ENCODE measurements at regions not wholly inside any gene's neighbourhood (a gene's known extent, or its start where the extent isn't known, plus 50 kb on each side); places are given as distances from the start of the nearest gene placed in this dataset.

DNA sequence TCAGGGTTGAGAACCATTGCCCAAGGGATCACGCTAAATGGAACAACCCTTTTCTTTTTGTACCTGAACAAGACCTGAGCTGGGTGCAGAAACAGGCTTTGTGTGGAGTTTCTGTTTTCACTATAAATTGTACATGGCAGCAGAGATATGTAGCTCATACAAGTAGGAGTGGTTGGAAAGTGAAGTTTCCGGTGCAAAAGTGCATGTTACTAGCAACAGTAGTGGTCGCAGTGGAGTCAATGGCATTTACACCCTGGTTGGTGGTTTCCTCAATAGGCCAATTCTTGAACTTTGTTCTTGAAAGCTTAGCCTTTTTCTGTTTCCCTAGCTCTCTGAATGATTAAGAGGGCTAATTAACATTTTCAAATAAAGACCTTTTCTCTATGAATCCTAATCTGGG, 170.7 kb downstream of the NEBL start:
- no peak for DNase-seq

- no peak for DNase-seq
Measured at GRCh38 chr10:20714979-20715378, 182.1 kb downstream of the NEBL start.

DNA sequence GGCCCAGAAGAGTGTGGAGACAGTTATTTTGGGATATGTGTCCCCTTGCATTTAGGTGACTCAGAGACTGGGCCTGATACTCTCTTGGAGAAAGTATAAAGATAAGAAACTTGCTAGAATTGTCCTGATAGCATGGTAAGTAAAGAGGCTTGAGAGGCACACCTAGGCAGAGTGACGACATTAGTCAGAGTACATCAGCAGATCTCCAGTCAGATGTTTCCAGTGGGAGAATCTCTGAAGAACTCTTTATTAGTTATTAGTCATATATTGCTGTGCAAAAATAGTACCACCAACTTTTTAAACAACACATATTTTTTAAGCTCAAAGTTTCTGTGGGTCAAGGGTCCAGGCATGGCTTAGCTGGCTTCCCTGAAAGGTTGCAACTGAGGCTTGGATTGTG, 182.6 kb downstream of the NEBL start:
- no peak for DNase-seq

- DNase-seq = no peak
Measured at GRCh38 chr10:20713420-20713819, 183.7 kb downstream of the NEBL start.

- no peak for DNase-seq
Measured at GRCh38 chr10:20712774-20713173, 184.3 kb downstream of the NEBL start.

- DNase-seq = no peak
Measured at GRCh38 chr10:20709708-20710107, 187.4 kb downstream of the NEBL start.

DNA sequence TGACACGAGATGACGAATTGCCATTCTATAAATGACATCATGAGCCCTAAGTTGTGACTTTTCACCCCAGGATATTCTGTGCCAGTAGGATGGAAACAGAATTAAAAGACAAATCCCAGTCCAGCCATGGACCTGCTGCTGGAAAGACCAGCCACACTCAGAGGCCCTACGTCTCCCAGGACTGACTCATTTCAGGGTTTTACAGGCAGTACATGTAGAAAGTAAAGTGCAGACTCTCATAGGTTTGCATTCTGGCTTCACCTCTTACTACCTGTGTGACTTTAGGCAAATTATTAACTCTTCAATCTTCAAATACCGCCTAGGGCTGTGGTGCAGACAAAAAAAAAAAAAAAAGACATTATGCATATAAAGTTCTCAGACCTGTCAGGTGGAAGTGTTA, 188.8 kb downstream of the NEBL start:
- DNase-seq = no peak

- DNase-seq = no peak
Measured at GRCh38 chr10:20707251-20707650, 189.9 kb downstream of the NEBL start.

DNA sequence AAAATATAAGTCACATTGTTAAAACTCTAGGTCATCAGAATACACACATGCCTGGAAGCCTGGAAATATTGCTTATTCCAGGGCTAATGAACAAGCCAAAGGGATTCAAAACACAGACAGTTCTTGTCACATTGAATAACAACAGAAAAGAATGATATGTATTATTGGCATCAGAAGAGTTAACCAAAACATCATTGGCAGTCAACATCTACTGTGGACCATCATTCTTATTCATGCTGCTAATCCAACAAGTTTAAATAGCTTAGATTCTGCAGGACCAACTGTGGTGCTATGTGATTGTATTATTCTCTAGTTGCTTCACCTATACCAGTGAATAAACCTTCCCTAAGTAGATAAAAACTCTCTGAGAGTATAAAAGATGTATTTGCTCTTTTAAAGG, 198.3 kb downstream of the NEBL start:
- no peak for DNase-seq

DNA sequence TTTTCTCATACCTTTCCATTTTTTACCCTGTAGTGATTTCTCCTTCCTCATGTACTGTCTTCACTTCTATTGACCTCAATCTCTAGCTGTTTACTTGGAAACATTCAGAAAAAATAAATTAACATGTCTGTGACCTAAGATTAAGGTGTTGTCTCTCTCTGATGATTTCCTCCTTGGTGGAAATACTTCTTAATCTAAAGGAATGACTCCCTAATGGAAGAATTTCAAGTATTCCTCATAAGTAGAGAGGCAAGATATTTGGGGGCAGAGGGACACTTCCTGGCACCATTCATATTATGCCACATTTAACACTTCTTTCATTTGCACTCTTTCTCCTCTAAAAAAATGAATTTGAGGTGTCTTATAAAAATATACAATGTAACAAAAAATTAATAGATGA, 202.8 kb downstream of the NEBL start:
- no peak for DNase-seq

DNA sequence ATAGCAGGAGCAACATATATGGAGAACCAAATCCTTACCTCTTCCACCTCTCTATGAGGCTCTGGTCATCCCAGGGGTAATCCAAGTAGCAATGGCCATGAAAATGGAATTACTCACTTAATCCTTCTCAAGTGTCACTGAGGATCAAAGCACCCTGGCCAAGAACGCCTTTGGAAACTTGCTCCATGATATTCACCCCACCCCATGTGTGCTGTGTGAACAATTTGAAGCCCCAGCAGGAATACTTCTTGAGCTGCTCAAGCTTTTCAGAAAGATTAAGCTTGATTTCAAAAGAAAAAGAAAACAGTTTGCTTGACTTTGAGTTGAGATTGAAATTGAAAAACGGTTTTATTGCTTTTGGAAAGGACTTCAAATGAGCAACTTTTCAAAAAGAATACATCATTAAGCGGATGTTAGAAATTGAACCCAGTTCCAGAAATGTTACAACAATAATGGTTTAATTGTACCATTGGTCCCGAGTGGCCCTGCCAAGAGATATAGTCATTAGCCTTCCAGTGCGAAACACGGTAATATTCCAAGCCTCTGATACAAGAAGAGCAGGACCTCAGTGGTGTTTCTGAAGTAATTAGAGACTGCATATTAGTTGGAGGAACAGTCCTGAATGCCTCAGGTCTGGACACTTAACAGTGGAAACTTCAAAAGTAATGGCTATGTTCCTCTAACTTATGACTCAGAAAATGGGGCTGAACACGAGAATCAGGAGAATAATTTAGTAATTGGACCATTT, 208.1 kb downstream of the NEBL start:
- DNase-seq = no peak

GRCh38 chr10:20686015-20686635, 211.0 kb downstream of the NEBL start:
- no peak for DNase-seq

GRCh38 chr10:20685462-20685861, 211.6 kb downstream of the NEBL start:
- DNase-seq = no peak

DNA sequence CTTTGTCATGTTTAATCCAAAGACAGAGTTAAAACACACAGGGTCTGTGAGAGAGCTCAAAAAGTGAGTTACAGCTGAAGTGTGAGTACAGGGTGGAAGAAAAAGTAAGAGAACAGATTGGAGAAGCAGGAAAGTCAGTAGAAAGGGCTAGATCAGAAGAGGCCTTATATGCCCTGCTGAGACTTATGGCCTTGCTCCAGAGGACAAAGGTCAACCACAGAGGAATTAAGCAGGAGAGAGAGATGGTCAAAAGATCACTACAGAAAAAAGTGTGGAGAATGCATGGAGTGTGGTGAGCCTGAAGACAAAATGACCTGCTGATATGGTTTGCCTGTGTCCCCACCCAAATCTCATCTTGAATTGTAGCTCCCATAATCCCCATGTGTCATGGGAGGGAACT, 213.8 kb downstream of the NEBL start:
- DNase-seq = no peak

- no peak for DNase-seq
Measured at GRCh38 chr10:20682782-20683181, 214.3 kb downstream of the NEBL start.

DNA sequence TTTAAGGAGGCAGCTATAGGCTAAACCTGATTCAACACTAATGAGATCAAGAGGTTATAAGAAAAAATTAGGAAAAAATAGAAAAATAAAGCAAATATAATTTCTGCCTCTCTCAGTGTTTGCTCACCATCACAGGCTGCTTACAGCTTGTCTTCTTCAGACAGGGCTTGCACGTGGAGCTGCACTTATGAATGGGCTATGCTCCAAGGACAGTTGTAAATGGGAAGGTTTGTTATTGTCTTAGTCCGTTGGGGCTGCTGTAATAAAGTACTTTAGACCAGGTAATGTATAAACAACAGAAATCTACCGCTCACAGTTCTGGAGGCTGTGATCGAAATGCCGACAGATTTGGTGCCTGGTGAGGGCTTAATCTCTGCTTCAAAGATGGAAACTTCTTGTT, 219.8 kb downstream of the NEBL start:
- no peak for DNase-seq

- no peak for DNase-seq
Measured at GRCh38 chr10:20674926-20675325, 222.2 kb downstream of the NEBL start.

DNA sequence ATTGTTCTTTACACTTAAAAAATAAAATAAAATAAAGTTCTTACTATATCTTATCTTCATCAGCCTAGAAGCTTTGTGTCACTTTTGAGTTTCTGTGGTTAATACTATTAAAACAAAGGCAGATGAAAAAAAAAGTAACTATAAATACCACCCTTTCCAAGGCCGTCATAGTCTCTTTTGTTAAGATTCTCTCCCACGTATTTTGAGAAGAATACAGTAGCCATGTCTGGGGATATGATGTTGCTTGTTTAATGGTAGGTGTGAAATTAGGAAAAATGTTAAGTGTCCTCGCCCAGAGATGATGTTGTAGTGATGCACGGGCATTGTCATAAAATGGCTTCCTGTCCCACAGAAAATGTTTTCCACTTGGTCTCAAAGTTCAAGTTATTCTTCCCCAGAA, 223.9 kb downstream of the NEBL start:
- DNase-seq = no peak

DNA sequence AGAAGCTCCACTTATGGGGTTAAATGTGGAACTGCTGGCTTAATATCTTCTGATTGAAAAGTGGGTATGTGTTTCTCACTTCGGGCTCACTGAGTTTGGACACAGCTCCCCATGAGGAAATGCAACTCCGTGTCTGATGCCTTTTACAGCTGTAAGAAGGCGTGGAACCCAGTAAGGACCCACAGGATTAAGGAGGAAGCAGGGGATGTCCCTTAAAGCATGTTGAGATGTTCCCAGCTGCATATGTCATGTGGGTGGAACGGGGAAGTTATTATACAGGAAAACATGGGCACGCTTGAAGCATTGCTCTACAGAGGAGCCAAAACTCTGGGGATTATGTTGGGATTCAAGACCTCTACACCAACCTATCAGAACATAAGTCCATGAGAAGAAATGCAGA, 224.4 kb downstream of the NEBL start:
- no peak for DNase-seq

GRCh38 chr10:20670579-20670978, 226.5 kb downstream of the NEBL start:
- no peak for DNase-seq

DNA sequence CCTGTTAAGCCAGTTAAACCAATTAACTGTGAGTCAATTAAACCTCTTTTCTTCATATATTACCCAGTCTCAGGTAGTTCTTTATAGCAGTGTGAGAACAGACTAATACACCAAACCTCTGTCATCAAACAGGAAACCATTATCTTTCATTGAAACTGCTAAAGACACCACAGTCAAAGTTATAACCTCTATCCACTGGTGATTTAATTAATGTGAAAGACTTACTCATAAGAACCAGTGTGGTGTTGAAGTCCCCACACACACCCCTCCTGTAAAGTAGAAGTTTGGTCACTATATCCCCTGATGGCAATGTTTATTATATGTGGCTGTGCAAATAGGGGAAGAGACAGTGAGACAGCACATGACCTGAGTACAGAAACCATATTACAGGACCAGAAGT, 228.1 kb downstream of the NEBL start:
- no peak for DNase-seq

DNA sequence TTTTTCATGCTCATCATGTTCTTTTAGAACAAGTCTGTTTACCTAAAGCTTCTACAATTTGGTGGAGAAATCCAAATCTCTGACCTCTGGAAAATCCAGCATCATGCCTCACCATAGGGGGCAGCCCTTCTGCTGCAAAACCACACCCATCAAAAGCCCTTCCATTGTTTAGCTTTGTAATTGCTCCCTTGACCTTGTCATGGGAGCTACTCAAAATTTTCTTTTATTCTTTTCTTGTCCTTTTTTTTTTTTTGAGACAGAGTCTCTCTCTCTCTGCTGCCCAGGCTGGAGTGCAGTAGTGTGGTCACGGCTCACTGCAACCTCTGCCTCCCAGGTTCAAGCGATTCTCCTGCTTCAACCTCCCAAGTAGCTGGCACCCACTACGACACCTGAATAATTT, 234.4 kb downstream of the NEBL start:
- no peak for DNase-seq

- DNase-seq = no peak
Measured at GRCh38 chr10:20659225-20659624, 237.9 kb downstream of the NEBL start.

DNA sequence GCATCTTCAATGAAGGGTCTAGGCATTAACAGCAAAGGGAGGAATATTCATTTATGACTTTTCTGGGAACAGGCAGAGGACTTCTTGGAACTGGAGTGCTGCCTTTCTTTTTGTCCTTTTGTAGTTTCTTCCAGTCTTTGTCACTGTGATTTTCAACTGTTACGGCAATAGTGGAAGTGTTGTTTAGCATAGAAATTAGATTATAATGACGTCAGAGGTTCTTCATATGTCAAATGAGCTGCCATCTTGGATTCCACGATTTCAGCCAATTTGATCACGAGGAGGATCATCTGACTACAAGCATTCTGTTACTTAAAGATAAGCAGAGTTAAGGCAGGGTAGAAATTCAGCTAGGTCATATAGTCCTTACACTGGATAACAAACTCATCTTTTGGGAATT, 239.0 kb downstream of the NEBL start:
- DNase-seq = no peak

DNA sequence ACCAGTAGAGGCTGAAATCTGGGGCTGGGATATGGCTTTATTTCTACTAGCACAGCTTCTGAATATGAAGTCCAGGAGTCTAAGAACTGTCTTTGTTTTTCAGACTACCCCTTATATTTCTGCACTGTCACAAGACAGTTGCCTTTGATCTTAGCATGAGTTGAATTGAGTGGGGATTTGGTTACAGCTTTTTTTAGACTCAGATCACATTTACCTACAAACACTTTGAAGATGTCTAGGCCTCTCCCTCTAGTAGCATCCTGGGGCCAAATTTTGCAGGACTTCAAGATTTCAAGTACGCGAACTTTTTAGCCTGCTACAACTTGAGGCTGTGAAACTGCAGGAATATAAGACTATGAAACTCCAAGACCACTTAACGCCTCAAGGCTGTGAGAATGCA, 240.2 kb downstream of the NEBL start:
- no peak for DNase-seq
